ENCODE measurements at regions not wholly inside any gene's neighbourhood (a gene's known extent, or its start where the extent isn't known, plus 50 kb on each side); places are given as distances from the start of the nearest gene placed in this dataset.

GRCh38 chr1:34270181-34270580 lies 93.5 kb downstream of the C1orf94 start:
- DNase-seq (no peak), ATAC-seq (no peak)
- no peaks in the 10 kb centered on the region for H3K36me3 Mint-ChIP-seq (ENCODE audit: low read depth)
- H3K27ac Mint-ChIP-seq: no peak overlapping the region
- H3K27me3 Mint-ChIP-seq (ENCODE audit: low read depth): peaks cover 2% of the 10 kb centered on the region
- ChIA-PET POLR2A (no interaction called here), CTCF (no interaction called here)
- H3K4me1 Mint-ChIP-seq (ENCODE audit: low read depth): no peaks in the 10 kb centered on the region
- no peaks in the 10 kb centered on the region for H3K9me3 Mint-ChIP-seq (ENCODE audit: insufficient read depth)
- no peak overlapping the region for H3K4me3 Mint-ChIP-seq

GRCh38 chr1:34272152-34272551 lies 95.4 kb downstream of the C1orf94 start:
- DNase-seq (no peak), ATAC-seq (no peak)
- Mint-ChIP-seq H3K4me3 (no peak overlapping the region), H3K4me1 (ENCODE audit: low read depth) (no peaks in the 10 kb centered on the region), H3K27ac (no peak overlapping the region), H3K9me3 (ENCODE audit: insufficient read depth) (no peaks in the 10 kb centered on the region), H3K36me3 (ENCODE audit: low read depth) (no peaks in the 10 kb centered on the region), H3K27me3 (ENCODE audit: low read depth) (no peaks in the 10 kb centered on the region)
- ChIA-PET CTCF (no interaction called here), POLR2A (no interaction called here)

- DNase-seq (no peak), ATAC-seq (no peak)
- ChIA-PET CTCF (no interaction called here), POLR2A (no interaction called here)
- no peak overlapping the region for H3K27ac Mint-ChIP-seq
- H3K9me3 Mint-ChIP-seq (ENCODE audit: insufficient read depth): no peaks in the 10 kb centered on the region
- no peaks in the 10 kb centered on the region for H3K27me3 Mint-ChIP-seq (ENCODE audit: low read depth)
- no peak overlapping the region for H3K4me3 Mint-ChIP-seq
- H3K36me3 Mint-ChIP-seq (ENCODE audit: low read depth): no peaks in the 10 kb centered on the region
- H3K4me1 Mint-ChIP-seq (ENCODE audit: low read depth): no peaks in the 10 kb centered on the region
These were observed 98.4 kb downstream of the C1orf94 start for GRCh38 chr1:34275150-34275549.

GRCh38 chr1:34276606-34277005 lies 99.9 kb downstream of the C1orf94 start:
- no peaks in the 10 kb centered on the region for H3K36me3 Mint-ChIP-seq (ENCODE audit: low read depth)
- no peaks in the 10 kb centered on the region for H3K4me1 Mint-ChIP-seq (ENCODE audit: low read depth)
- POLR2A ChIA-PET: no interaction called here
- no peaks in the 10 kb centered on the region for H3K27me3 Mint-ChIP-seq (ENCODE audit: low read depth)
- CTCF ChIA-PET: no interaction called here
- no peak overlapping the region for H3K4me3 Mint-ChIP-seq
- DNase-seq (no peak), ATAC-seq (no peak)
- H3K9me3 Mint-ChIP-seq (ENCODE audit: insufficient read depth): no peaks in the 10 kb centered on the region
- H3K27ac Mint-ChIP-seq: no peak overlapping the region

- POLR2A ChIA-PET: no interaction called here
- DNase-seq: no peak
- H3K4me1 Mint-ChIP-seq (ENCODE audit: low read depth): no peaks in the 10 kb centered on the region
- ATAC-seq: no peak
- no peak overlapping the region for H3K4me3 Mint-ChIP-seq
- H3K9me3 Mint-ChIP-seq (ENCODE audit: insufficient read depth): no peaks in the 10 kb centered on the region
- no peaks in the 10 kb centered on the region for H3K27me3 Mint-ChIP-seq (ENCODE audit: low read depth)
- no peaks in the 10 kb centered on the region for H3K36me3 Mint-ChIP-seq (ENCODE audit: low read depth)
- no peak overlapping the region for H3K27ac Mint-ChIP-seq
- CTCF ChIA-PET: no interaction called here
These were observed 100.4 kb downstream of the C1orf94 start for GRCh38 chr1:34277150-34277549.

- H3K27me3 Mint-ChIP-seq (ENCODE audit: low read depth): no peaks in the 10 kb centered on the region
- no peaks in the 10 kb centered on the region for H3K4me1 Mint-ChIP-seq (ENCODE audit: low read depth)
- no peak overlapping the region for H3K4me3 Mint-ChIP-seq
- no peak for DNase-seq
- H3K36me3 Mint-ChIP-seq (ENCODE audit: low read depth): no peaks in the 10 kb centered on the region
- ChIA-PET CTCF (no interaction called here), POLR2A (no interaction called here)
- no peaks in the 10 kb centered on the region for H3K9me3 Mint-ChIP-seq (ENCODE audit: insufficient read depth)
- no peak for ATAC-seq
- no peak overlapping the region for H3K27ac Mint-ChIP-seq
These were observed 101.5 kb downstream of the C1orf94 start for GRCh38 chr1:34278211-34278610.

GRCh38 chr1:34279971-34280370 lies 103.3 kb downstream of the C1orf94 start:
- Mint-ChIP-seq H3K9me3 (ENCODE audit: insufficient read depth) (no peaks in the 10 kb centered on the region), H3K27me3 (ENCODE audit: low read depth) (no peaks in the 10 kb centered on the region), H3K27ac (no peak overlapping the region), H3K36me3 (ENCODE audit: low read depth) (no peaks in the 10 kb centered on the region), H3K4me3 (no peak overlapping the region), H3K4me1 (ENCODE audit: low read depth) (no peaks in the 10 kb centered on the region)
- ATAC-seq (no peak), DNase-seq (no peak)
- POLR2A ChIA-PET: no interaction called here
- CTCF ChIA-PET: no interaction called here

- Mint-ChIP-seq H3K27me3 (ENCODE audit: low read depth) (no peaks in the 10 kb centered on the region), H3K9me3 (ENCODE audit: insufficient read depth) (no peaks in the 10 kb centered on the region), H3K4me3 (no peak overlapping the region), H3K27ac (no peak overlapping the region), H3K36me3 (ENCODE audit: low read depth) (no peaks in the 10 kb centered on the region), H3K4me1 (ENCODE audit: low read depth) (no peaks in the 10 kb centered on the region)
- ChIA-PET CTCF (no interaction called here), POLR2A (no interaction called here)
- ATAC-seq (no peak), DNase-seq (no peak)
These were observed 103.8 kb downstream of the C1orf94 start for GRCh38 chr1:34280509-34280908.

GRCh38 chr1:34283142-34283541 lies 106.4 kb downstream of the C1orf94 start:
- H3K27ac Mint-ChIP-seq: no peak overlapping the region
- H3K4me3 Mint-ChIP-seq: no peak overlapping the region
- no peaks in the 10 kb centered on the region for H3K9me3 Mint-ChIP-seq (ENCODE audit: insufficient read depth)
- DNase-seq (no peak), ATAC-seq (no peak)
- no peaks in the 10 kb centered on the region for H3K27me3 Mint-ChIP-seq (ENCODE audit: low read depth)
- H3K4me1 Mint-ChIP-seq (ENCODE audit: low read depth): no peaks in the 10 kb centered on the region
- ChIA-PET CTCF (no interaction called here), POLR2A (no interaction called here)
- H3K36me3 Mint-ChIP-seq (ENCODE audit: low read depth): no peaks in the 10 kb centered on the region

- ATAC-seq: no peak
- no peak overlapping the region for H3K27ac Mint-ChIP-seq
- H3K36me3 Mint-ChIP-seq (ENCODE audit: low read depth): no peaks in the 10 kb centered on the region
- H3K9me3 Mint-ChIP-seq (ENCODE audit: insufficient read depth): no peaks in the 10 kb centered on the region
- POLR2A ChIA-PET: no interaction called here
- no peaks in the 10 kb centered on the region for H3K4me1 Mint-ChIP-seq (ENCODE audit: low read depth)
- H3K27me3 Mint-ChIP-seq (ENCODE audit: low read depth): no peaks in the 10 kb centered on the region
- no peak for DNase-seq
- H3K4me3 Mint-ChIP-seq: no peak overlapping the region
- CTCF ChIA-PET: no interaction called here
These were observed 109.8 kb downstream of the C1orf94 start for GRCh38 chr1:34286511-34286910.

GRCh38 chr1:34290831-34291230 lies 114.1 kb downstream of the C1orf94 start:
- no peak for ATAC-seq
- no peak for DNase-seq
- H3K9me3 Mint-ChIP-seq (ENCODE audit: insufficient read depth): no peaks in the 10 kb centered on the region
- H3K4me1 Mint-ChIP-seq (ENCODE audit: low read depth): no peaks in the 10 kb centered on the region
- ChIA-PET POLR2A (no interaction called here), CTCF (no interaction called here)
- H3K36me3 Mint-ChIP-seq (ENCODE audit: low read depth): no peaks in the 10 kb centered on the region
- H3K27me3 Mint-ChIP-seq (ENCODE audit: low read depth): no peaks in the 10 kb centered on the region
- H3K27ac Mint-ChIP-seq: no peak overlapping the region
- no peak overlapping the region for H3K4me3 Mint-ChIP-seq

- Mint-ChIP-seq H3K9me3 (ENCODE audit: insufficient read depth) (no peaks in the 10 kb centered on the region), H3K27me3 (ENCODE audit: low read depth) (no peaks in the 10 kb centered on the region), H3K4me3 (no peak overlapping the region), H3K4me1 (ENCODE audit: low read depth) (no peaks in the 10 kb centered on the region), H3K27ac (no peak overlapping the region), H3K36me3 (ENCODE audit: low read depth) (no peaks in the 10 kb centered on the region)
- no peak for DNase-seq
- ChIA-PET CTCF (no interaction called here), POLR2A (no interaction called here)
- no peak for ATAC-seq
These were observed 115.8 kb downstream of the C1orf94 start for GRCh38 chr1:34292472-34292871.

GRCh38 chr1:34296059-34296458 lies 119.4 kb downstream of the C1orf94 start:
- DNase-seq (no peak), ATAC-seq (no peak)
- Mint-ChIP-seq H3K27ac (no peak overlapping the region), H3K36me3 (ENCODE audit: low read depth) (no peaks in the 10 kb centered on the region), H3K9me3 (ENCODE audit: insufficient read depth) (no peaks in the 10 kb centered on the region), H3K4me3 (no peak overlapping the region), H3K27me3 (ENCODE audit: low read depth) (no peaks in the 10 kb centered on the region), H3K4me1 (ENCODE audit: low read depth) (no peaks in the 10 kb centered on the region)
- POLR2A ChIA-PET: no interaction called here
- CTCF ChIA-PET: no interaction called here

- CTCF ChIA-PET: no interaction called here
- POLR2A ChIA-PET: no interaction called here
- H3K36me3 Mint-ChIP-seq (ENCODE audit: low read depth): no peaks in the 10 kb centered on the region
- DNase-seq (no peak), ATAC-seq (no peak)
- H3K27me3 Mint-ChIP-seq (ENCODE audit: low read depth): no peaks in the 10 kb centered on the region
- no peaks in the 10 kb centered on the region for H3K9me3 Mint-ChIP-seq (ENCODE audit: insufficient read depth)
- H3K4me3 Mint-ChIP-seq: no peak overlapping the region
- H3K27ac Mint-ChIP-seq: no peak overlapping the region
- no peaks in the 10 kb centered on the region for H3K4me1 Mint-ChIP-seq (ENCODE audit: low read depth)
These were observed 126.1 kb downstream of the C1orf94 start for GRCh38 chr1:34302798-34303197.
